ENCODE measurements at regions not wholly inside any gene's neighbourhood (a gene's known extent, or its start where the extent isn't known, plus 50 kb on each side); places are given as distances from the start of the nearest gene placed in this dataset.

DNA sequence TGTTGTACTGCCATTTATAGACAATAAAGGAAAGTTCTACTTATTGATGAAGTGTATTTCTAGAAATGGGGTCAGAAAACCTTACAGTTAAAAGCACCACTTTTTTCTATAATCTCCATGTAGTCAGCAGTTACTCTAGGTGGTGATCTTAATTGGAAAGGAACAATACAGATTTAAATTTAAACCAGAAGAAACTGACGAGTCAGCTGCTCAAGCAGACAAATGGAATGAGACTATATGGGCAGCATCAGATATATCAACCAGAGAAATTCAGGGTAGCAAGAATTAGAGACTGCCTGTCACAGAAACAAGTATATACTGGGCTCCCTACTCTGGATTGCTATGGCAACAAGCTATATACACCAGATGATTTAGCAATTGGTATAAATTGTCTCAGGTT is 99.6 kb upstream of the SCG2 start:
- Histone ChIP-seq H3K4me3 (replicated peaks; ENCODE audit: insufficient read depth, low read length) (no peak overlapping the region), H3K27me3 (ENCODE audit: insufficient read depth, poor library complexity, severe bottlenecking) (no peaks in the 10 kb centered on the region), H3K27ac (replicated peaks) (no peak overlapping the region)
- no peak for DNase-seq (ENCODE audit: low read depth in 1 of 2, low spot score in 1 of 2)
- TF ChIP-seq, protein P1, sequence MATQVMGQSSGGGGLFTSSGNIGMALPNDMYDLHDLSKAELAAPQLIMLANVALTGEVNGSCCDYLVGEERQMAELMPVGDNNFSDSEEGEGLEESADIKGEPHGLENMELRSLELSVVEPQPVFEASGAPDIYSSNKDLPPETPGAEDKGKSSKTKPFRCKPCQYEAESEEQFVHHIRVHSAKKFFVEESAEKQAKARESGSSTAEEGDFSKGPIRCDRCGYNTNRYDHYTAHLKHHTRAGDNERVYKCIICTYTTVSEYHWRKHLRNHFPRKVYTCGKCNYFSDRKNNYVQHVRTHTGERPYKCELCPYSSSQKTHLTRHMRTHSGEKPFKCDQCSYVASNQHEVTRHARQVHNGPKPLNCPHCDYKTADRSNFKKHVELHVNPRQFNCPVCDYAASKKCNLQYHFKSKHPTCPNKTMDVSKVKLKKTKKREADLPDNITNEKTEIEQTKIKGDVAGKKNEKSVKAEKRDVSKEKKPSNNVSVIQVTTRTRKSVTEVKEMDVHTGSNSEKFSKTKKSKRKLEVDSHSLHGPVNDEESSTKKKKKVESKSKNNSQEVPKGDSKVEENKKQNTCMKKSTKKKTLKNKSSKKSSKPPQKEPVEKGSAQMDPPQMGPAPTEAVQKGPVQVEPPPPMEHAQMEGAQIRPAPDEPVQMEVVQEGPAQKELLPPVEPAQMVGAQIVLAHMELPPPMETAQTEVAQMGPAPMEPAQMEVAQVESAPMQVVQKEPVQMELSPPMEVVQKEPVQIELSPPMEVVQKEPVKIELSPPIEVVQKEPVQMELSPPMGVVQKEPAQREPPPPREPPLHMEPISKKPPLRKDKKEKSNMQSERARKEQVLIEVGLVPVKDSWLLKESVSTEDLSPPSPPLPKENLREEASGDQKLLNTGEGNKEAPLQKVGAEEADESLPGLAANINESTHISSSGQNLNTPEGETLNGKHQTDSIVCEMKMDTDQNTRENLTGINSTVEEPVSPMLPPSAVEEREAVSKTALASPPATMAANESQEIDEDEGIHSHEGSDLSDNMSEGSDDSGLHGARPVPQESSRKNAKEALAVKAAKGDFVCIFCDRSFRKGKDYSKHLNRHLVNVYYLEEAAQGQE (IDR thresholded peaks at IDR 0.05; ENCODE audit: insufficient replicate concordance, low read depth): no peak
- no peak for TF ChIP-seq CTCF (IDR thresholded peaks at IDR 0.05; ENCODE audit: insufficient read depth, low read length)
- TF ChIP-seq POLR2AphosphoS5 (IDR thresholded peaks at IDR 0.05; ENCODE audit: low read depth): no peak
- no peak for TF ChIP-seq GABPA (IDR thresholded peaks at IDR 0.05; ENCODE audit: low read depth)

DNA sequence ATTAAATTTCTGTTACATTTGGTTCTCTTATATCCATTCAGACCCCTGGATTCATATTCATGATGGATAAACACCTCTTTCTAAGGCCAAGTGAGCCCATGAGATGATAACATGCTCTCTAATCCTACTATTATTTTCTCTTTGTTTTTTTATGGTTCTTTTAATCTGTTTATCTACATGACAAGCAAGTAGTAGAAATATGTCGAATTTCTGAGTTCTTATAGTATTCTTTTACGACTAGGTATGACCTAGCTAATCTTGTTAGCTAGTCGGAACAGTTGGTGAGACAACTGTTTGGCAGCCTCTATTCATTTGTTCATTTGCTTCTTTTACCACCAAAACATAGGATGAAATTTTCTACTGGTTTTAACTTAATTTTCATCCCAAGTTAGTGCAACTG is 98.1 kb upstream of the SCG2 start:
- H3K27me3 ChIP-seq (ENCODE audit: insufficient read depth, poor library complexity, severe bottlenecking): no peaks in the 10 kb centered on the region
- DNase-seq (ENCODE audit: low read depth in 1 of 2, low spot score in 1 of 2): no peak
- no peak overlapping the region for H3K27ac ChIP-seq (replicated peaks)
- TF ChIP-seq CTCF (IDR thresholded peaks at IDR 0.05; ENCODE audit: insufficient read depth, low read length): no peak
- no peak for TF ChIP-seq POLR2AphosphoS5 (IDR thresholded peaks at IDR 0.05; ENCODE audit: low read depth)
- no peak for TF ChIP-seq SPI1 (IDR thresholded peaks at IDR 0.05; ENCODE audit: borderline replicate concordance, low read depth)
- TF ChIP-seq GABPA (IDR thresholded peaks at IDR 0.05; ENCODE audit: low read depth): no peak
- TF ChIP-seq, protein P1 (IDR thresholded peaks at IDR 0.05; ENCODE audit: insufficient replicate concordance, low read depth): no peak
- no peak overlapping the region for H3K4me3 ChIP-seq (replicated peaks; ENCODE audit: insufficient read depth, low read length)

DNA sequence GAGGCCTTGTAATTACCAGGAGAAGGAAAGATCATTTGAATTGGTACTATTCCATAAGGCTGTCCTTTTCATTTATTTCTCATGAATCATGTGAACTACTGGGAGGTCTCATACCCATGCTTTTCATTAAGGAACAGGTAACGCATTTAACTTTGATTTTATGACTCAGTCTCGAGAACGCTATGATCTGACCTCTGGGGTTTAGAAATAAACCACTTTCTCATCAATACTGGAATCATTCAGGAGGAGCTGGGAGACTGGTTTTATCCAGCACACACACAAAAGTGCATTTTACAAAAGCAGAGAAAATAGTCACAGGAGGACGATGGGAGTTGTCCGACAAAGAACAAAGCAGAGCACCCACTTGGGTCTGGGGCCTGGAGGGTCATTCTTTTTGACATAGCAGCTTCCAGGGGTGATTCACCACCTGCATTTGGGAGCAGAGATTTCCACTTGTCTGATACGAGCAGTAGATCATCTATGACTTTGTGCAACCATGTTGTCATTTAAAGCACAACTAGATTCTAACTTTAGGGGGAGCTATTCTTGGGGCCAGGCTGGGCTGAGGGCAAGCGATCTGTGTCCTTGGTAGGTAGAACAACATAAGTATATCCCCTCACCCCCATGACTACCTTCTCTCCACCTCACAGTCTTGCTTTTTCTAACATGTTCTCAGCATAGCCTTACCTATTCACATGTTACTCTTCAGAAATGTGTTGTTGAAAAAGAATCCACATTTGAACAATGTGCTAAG is 95.9 kb upstream of the SCG2 start:
- H3K4me3 ChIP-seq (replicated peaks; ENCODE audit: insufficient read depth, low read length): no peak overlapping the region
- no peak overlapping the region for H3K27ac ChIP-seq (replicated peaks)
- DNase-seq (ENCODE audit: low read depth in 1 of 2, low spot score in 1 of 2): no peak
- no peak for TF ChIP-seq POLR2AphosphoS5 (IDR thresholded peaks at IDR 0.05; ENCODE audit: low read depth)
- TF ChIP-seq, protein P1 (IDR thresholded peaks at IDR 0.05; ENCODE audit: insufficient replicate concordance, low read depth): no peak
- H3K27me3 ChIP-seq (ENCODE audit: insufficient read depth, poor library complexity, severe bottlenecking): no peaks in the 10 kb centered on the region
